ENCODE measurements at regions not wholly inside any gene's neighbourhood (a gene's known extent, or its start where the extent isn't known, plus 50 kb on each side); places are given as distances from the start of the nearest gene placed in this dataset.
A peak's percentile ranks its signal among the peaks of the same experiment; 100 is the strongest.
"Not testable (repeated sequence)": the region's sequence is repeated elsewhere in the genome, so short reads cannot be mapped to it uniquely, and the experiment has no call there.

DNA sequence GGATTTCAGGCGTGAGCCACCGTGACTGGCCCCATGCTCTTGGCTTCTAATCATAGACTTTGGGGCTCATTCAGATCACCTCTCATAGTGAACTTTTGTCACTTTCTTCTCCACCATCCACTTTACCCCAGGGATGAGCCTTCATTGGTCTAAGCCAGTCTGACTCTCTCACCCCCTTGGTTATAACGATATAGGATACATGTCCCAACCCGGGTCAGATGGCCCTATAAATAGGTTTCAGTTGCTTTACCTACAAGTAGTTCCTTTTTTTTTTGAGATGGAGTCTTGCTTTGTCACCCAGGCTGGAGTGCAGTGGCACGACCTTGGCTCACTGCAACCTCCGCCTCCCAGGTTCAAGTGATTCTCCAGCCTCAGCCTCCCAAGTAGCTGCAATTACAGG is 61.7 kb downstream of the TMEM235 start:
- WGBS, 2 donors (ENCODE audit: extremely low coverage in 2 of 2, insufficient read length in 2 of 2, insufficient replicate concordance in 1 of 2), result no CpG with 5 or more reads among the region's 6 CpGs
- DNase-seq (ENCODE audit: low spot score); H3K9me3 ChIP-seq (replicated peaks in 1 of 2; ENCODE audit: control insufficient read depth in 2 of 2, insufficient read depth in 1 of 2, low read depth in 1 of 2, low read length in 2 of 2): not testable (repeated sequence)

DNA sequence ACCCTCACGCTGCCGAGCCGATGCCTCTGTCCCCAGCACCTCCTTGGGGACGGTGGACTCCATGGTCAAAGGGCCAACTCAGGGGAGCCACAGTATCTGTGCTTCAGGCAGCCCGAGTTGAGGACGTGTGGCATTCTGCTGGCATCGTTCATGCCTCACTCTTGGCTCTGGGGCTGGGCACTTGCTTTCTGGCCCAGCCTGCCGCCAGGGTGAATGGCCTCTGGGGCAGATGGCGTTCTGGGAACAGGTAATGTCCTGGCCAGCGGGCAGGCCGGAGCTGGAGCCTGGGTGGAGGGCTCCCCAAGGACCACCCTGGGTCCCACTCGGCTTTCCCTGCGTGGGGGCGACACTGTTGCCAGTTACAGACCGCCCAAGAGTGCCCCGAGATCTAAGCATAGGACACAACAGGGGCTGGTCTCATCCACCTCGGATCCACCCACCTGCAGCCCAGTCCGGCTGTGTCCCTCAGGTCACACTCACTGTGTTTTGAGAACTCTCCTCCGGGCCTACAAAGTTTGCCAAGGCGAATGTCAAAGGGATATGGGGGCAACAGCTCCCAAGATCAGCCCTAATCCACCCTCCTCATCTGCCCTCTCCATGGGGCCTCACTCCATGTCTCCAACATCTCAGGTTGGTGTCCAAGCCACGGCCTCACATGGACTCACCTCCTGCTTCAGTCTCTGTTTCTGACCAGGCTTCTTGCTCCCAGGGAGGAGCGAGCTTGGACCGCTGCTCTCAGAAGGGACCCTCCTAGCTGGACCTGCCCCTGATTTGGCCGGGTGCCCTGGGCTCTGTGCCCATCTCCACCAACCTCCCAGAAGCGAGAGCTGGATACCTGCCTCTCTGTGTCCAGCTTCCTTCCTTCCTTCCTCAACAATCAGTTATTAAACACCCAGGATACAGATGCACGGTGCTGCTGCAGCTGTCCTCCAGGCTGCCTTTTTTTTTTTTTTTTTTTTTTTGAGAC is 60.8 kb downstream of the TMEM235 start:
- no peak for DNase-seq (ENCODE audit: low spot score)
- Histone ChIP-seq H3K27me3 (ENCODE audit: control insufficient read depth in 3 of 3, insufficient read depth in 3 of 3, low read depth in 1 of 3, low read length in 3 of 3) (no peaks in the 10 kb centered on the region), H2AFZ (ENCODE audit: low read length) (no peak overlapping the region), H4K91ac (ENCODE audit: low read depth, low read length, poor library complexity) (no peak overlapping the region), H2BK5ac (ENCODE audit: low read length) (peak overlapping the region; percentile 32), H3K4me3 (ENCODE audit: low read length in 2 of 2) (no peak overlapping the region), H3K4ac (ENCODE audit: low read length) (no peak overlapping the region), H2BK15ac (ENCODE audit: low read length) (peak overlapping the region; percentile 7), H3K27ac (replicated peaks; ENCODE audit: low read length) (no peak overlapping the region), H3K79me1 (ENCODE audit: low read depth, low read length) (no peaks in the 10 kb centered on the region), H2BK12ac (ENCODE audit: low read length) (no peak overlapping the region), H3K14ac (ENCODE audit: low read length) (peak overlapping the region; percentile 71), H3K23ac (ENCODE audit: low read depth, low read length, poor library complexity) (no peak overlapping the region), H3K36me3 (replicated peaks in 1 of 2; ENCODE audit: control insufficient read depth in 2 of 2, insufficient read depth in 2 of 2, low read length in 2 of 2) (no peaks in the 10 kb centered on the region), H3K4me2 (ENCODE audit: insufficient read depth, low read length, poor library complexity, severe bottlenecking) (no peak overlapping the region), H3K9me3 (replicated peaks in 1 of 2; ENCODE audit: control insufficient read depth in 2 of 2, insufficient read depth in 1 of 2, low read depth in 1 of 2, low read length in 2 of 2) (no peaks in the 10 kb centered on the region), H2AK5ac (ENCODE audit: low read depth, low read length) (peak overlapping the region; percentile 96), H3K18ac (ENCODE audit: low read length) (peak overlapping the region; percentile 89), H4K8ac (ENCODE audit: low read depth, low read length) (peak overlapping the region; percentile 43), H3K4me1 (ENCODE audit: control insufficient read depth in 2 of 2, insufficient read depth in 1 of 2, low read depth in 1 of 2, low read length in 2 of 2) (peaks cover 7 to 9% of the 10 kb centered on the region in 2 donors), H3K9ac (ENCODE audit: low read depth, low read length, poor library complexity) (no peak overlapping the region), H2BK120ac (ENCODE audit: low read depth, low read length) (no peak overlapping the region)
- WGBS, 2 donors (ENCODE audit: extremely low coverage in 2 of 2, insufficient read length in 2 of 2, insufficient replicate concordance in 1 of 2), result no CpG with 5 or more reads among the region's 26 CpGs

More for the DNA sequence above, 61.7 kb downstream of the TMEM235 start:
- not testable (repeated sequence) for H2BK15ac ChIP-seq (ENCODE audit: low read length); H3K79me1 ChIP-seq (ENCODE audit: low read depth, low read length); H3K27ac ChIP-seq (replicated peaks; ENCODE audit: low read length); H3K23ac ChIP-seq (ENCODE audit: low read depth, low read length, poor library complexity); H3K36me3 ChIP-seq (replicated peaks in 1 of 2; ENCODE audit: control insufficient read depth in 2 of 2, insufficient read depth in 2 of 2, low read length in 2 of 2); H3K9ac ChIP-seq (ENCODE audit: low read depth, low read length, poor library complexity); H3K14ac ChIP-seq (ENCODE audit: low read length); H2BK120ac ChIP-seq (ENCODE audit: low read depth, low read length); H3K18ac ChIP-seq (ENCODE audit: low read length); H2AFZ ChIP-seq (ENCODE audit: low read length); H3K4me1 ChIP-seq (ENCODE audit: control insufficient read depth in 2 of 2, insufficient read depth in 1 of 2, low read depth in 1 of 2, low read length in 2 of 2); H2AK5ac ChIP-seq (ENCODE audit: low read depth, low read length); H4K8ac ChIP-seq (ENCODE audit: low read depth, low read length); H3K4ac ChIP-seq (ENCODE audit: low read length); H4K91ac ChIP-seq (ENCODE audit: low read depth, low read length, poor library complexity); H2BK5ac ChIP-seq (ENCODE audit: low read length); H3K4me3 ChIP-seq (ENCODE audit: low read length in 2 of 2); H3K4me2 ChIP-seq (ENCODE audit: insufficient read depth, low read length, poor library complexity, severe bottlenecking); H2BK12ac ChIP-seq (ENCODE audit: low read length); H3K27me3 ChIP-seq (ENCODE audit: control insufficient read depth in 3 of 3, insufficient read depth in 3 of 3, low read depth in 1 of 3, low read length in 3 of 3)

DNA sequence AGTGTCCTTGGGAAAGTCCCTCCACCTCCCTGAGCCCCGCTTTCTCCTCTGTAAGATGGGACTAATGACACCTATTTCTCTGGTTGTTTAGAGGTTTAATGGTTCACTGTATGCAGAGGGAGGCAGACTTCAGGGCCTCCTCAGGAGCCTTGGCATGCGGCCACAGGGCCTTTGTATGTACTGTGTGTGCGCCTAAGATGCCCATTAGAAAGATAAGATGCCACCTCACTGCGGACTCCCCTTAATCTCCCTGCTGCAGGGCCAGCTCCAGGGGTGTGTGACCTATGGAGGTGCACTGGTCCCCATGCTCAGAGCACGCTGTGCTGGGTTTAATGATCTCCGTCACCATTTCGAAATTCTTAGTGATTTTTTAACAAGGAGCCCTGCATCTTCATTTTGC is 59.3 kb downstream of the TMEM235 start:
- Histone ChIP-seq H3K79me1 (ENCODE audit: low read depth, low read length) (no peaks in the 10 kb centered on the region), H3K23ac (ENCODE audit: low read depth, low read length, poor library complexity) (no peak overlapping the region), H3K4me3 (ENCODE audit: low read length in 2 of 2) (no peak overlapping the region), H2BK15ac (ENCODE audit: low read length) (no peak overlapping the region), H3K4me1 (ENCODE audit: control insufficient read depth in 2 of 2, insufficient read depth in 1 of 2, low read depth in 1 of 2, low read length in 2 of 2) (peaks cover 7 to 9% of the 10 kb centered on the region in 2 donors), H2AK5ac (ENCODE audit: low read depth, low read length) (peak overlapping the region; percentile 51), H2AFZ (ENCODE audit: low read length) (no peak overlapping the region), H3K9me3 (replicated peaks in 1 of 2; ENCODE audit: control insufficient read depth in 2 of 2, insufficient read depth in 1 of 2, low read depth in 1 of 2, low read length in 2 of 2) (no peaks in the 10 kb centered on the region), H3K27me3 (ENCODE audit: control insufficient read depth in 3 of 3, insufficient read depth in 3 of 3, low read depth in 1 of 3, low read length in 3 of 3) (no peaks in the 10 kb centered on the region), H3K4ac (ENCODE audit: low read length) (no peak overlapping the region), H2BK12ac (ENCODE audit: low read length) (no peak overlapping the region), H3K14ac (ENCODE audit: low read length) (no peak overlapping the region), H3K4me2 (ENCODE audit: insufficient read depth, low read length, poor library complexity, severe bottlenecking) (no peak overlapping the region), H3K27ac (replicated peaks; ENCODE audit: low read length) (no peak overlapping the region), H4K91ac (ENCODE audit: low read depth, low read length, poor library complexity) (no peak overlapping the region), H3K9ac (ENCODE audit: low read depth, low read length, poor library complexity) (no peak overlapping the region), H2BK120ac (ENCODE audit: low read depth, low read length) (no peak overlapping the region), H3K18ac (ENCODE audit: low read length) (no peak overlapping the region), H3K36me3 (replicated peaks in 1 of 2; ENCODE audit: control insufficient read depth in 2 of 2, insufficient read depth in 2 of 2, low read length in 2 of 2) (no peaks in the 10 kb centered on the region), H4K8ac (ENCODE audit: low read depth, low read length) (no peak overlapping the region), H2BK5ac (ENCODE audit: low read length) (no peak overlapping the region)
- no peak for DNase-seq (ENCODE audit: low spot score)
- no CpG with 5 or more reads among the region's 7 CpGs for WGBS, 2 donors (ENCODE audit: extremely low coverage in 2 of 2, insufficient read length in 2 of 2, insufficient replicate concordance in 1 of 2)

All from neuronal stem cell (in vitro differentiated cells).